ENCODE measurements at regions not wholly inside any gene's neighbourhood (a gene's known extent, or its start where the extent isn't known, plus 50 kb on each side); places are given as distances from the start of the nearest gene placed in this dataset.

DNA sequence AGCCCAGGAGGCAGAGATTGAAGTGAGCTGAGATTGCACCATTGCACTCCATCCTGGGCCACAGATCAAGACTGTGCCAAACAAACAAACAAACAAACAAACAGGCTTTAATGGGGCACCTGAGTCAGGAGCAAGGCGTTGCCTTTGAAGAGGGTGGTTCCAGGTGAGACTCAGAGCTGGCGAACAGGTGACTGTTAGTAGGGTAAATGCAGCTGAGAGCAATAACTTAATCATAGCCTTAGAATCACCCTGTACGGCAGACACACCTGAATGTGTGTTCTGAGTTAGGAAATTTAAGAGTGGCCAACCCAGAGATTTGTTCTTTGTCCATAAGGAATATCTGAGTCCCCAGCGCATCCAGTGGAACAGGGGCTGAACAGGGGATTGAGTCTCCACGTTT lies 440.4 kb downstream of the RPS6KC1 start:
- Mint-ChIP-seq H3K27ac (no peak overlapping the region), H3K27me3 (peaks cover 30% of the 10 kb centered on the region), H3K9me3 (no peaks in the 10 kb centered on the region), H3K36me3 (ENCODE audit: low read depth) (no peaks in the 10 kb centered on the region), H3K4me3 (no peak overlapping the region), H3K4me1 (ENCODE audit: low read depth) (no peaks in the 10 kb centered on the region)
- ChIA-PET CTCF (no interaction called here), POLR2A (no interaction called here)
- H3K27me3 ChIP-seq (ENCODE audit: control insufficient read depth in 1 of 2, insufficient read depth in 2 of 2, low read length in 2 of 2): peaks cover 5% of the 10 kb centered on the region in 2 experiments
- no peak overlapping the region for H3K4me3 ChIP-seq (ENCODE audit: low read length)
- H3K9me3 ChIP-seq (ENCODE audit: control insufficient read depth in 1 of 2, insufficient read depth in 1 of 2, low read length in 2 of 2): no peaks in the 10 kb centered on the region
- H3K36me3 ChIP-seq (ENCODE audit: insufficient read depth, low read length): no peaks in the 10 kb centered on the region
- intact Hi-C loops (cut with DNase I, micrococcal nuclease): no loop called here
- H3K27ac ChIP-seq (ENCODE audit: low read depth in 1 of 2, low read length in 2 of 2): no peak overlapping the region
- ATAC-seq (ENCODE audit: poor library complexity) (no peak), DNase-seq (no peak)
- H3K4me1 ChIP-seq (ENCODE audit: insufficient read depth, low read length): no peaks in the 10 kb centered on the region
- no peak for TF ChIP-seq CTCF (IDR thresholded peaks at IDR 0.05)

DNA sequence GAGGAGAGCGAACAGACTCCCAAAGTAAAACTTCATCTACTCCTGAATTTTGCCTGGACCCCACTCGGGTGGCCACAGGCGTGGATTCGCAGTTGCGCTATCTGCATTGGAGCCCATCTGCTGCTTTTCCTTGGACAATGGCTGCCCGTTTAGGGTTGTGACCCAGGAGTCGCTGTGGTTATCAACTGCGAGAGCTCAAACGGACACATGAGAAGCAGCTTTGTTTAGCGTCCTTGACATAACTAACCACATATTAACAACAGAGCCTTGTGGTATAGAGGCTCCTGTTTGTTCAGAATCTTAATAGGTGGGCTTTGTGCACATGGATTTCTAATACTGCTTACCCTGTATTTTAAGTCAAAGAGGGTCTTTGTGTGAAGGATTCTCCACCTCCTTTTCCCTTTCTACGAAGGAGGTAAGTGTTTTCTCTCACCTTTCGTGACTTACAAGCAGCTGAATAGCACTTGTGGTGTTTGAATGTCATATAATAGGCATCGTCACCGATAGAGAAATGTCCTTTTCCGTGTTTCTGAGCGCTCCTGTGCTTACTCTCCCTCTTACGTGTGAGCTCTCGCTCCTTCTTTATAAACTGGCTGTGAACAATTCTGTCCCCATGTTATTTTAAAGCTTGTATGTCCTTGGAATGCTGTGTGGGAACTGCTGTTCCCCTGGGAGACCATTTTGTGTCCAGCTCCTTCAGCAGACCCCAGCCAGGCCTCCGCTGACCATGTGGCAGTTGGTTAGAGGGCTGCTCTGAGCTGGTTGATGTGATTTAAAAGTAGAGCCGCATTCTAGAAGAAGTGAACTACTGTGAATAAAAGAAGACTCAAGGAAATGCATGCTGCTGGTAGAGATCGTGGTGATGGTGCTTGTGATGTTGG lies 441.4 kb downstream of the RPS6KC1 start:
- Histone ChIP-seq H3K36me3 (ENCODE audit: insufficient read depth, low read length) (no peaks in the 10 kb centered on the region), H3K27ac (ENCODE audit: low read depth in 1 of 2, low read length in 2 of 2) (no peak overlapping the region), H3K27me3 (ENCODE audit: control insufficient read depth in 1 of 2, insufficient read depth in 2 of 2, low read length in 2 of 2) (peaks cover 5% of the 10 kb centered on the region in 2 experiments), H3K4me3 (ENCODE audit: low read length) (no peak overlapping the region), H3K9me3 (ENCODE audit: control insufficient read depth in 1 of 2, insufficient read depth in 1 of 2, low read length in 2 of 2) (no peaks in the 10 kb centered on the region), H3K4me1 (ENCODE audit: insufficient read depth, low read length) (no peaks in the 10 kb centered on the region)
- CTCF ChIA-PET: no interaction called here
- POLR2A ChIA-PET: no interaction called here
- ATAC-seq (ENCODE audit: poor library complexity) (no peak), DNase-seq (no peak)
- Mint-ChIP-seq H3K9me3 (no peaks in the 10 kb centered on the region), H3K27ac (no peak overlapping the region), H3K4me3 (no peak overlapping the region), H3K27me3 (peaks cover 28% of the 10 kb centered on the region), H3K4me1 (ENCODE audit: low read depth) (no peaks in the 10 kb centered on the region), H3K36me3 (ENCODE audit: low read depth) (no peaks in the 10 kb centered on the region)
- no peak for TF ChIP-seq CTCF (IDR thresholded peaks at IDR 0.05)
- intact Hi-C loops (cut with DNase I, micrococcal nuclease): no loop called here

DNA sequence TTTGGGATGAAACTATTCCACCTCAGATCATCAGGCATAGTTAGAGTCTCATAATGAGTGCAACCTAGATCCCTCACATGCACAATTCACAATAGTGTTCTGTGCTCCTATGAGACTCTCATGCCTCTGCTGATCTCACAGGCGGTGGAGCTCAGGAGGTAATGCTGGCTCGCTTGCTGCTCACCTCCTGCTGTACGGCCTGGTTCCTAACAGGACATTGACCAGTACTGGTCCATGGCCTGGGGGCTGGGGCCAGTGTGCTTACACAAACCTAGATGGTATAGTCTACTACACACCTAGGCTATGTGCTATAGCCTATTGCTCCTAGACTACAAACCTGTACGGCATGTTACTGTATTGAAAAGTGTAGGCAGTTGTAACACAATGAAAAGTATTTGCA lies 448.4 kb downstream of the RPS6KC1 start:
- no peak for TF ChIP-seq CTCF (IDR thresholded peaks at IDR 0.05)
- H3K4me3 Mint-ChIP-seq: no peak overlapping the region
- H3K4me3 ChIP-seq (ENCODE audit: low read length): no peak overlapping the region
- ATAC-seq (ENCODE audit: poor library complexity): no peak
- H3K27ac ChIP-seq (ENCODE audit: low read depth in 1 of 2, low read length in 2 of 2): no peak overlapping the region
- peaks cover 0 to 5% of the 10 kb centered on the region in 2 experiments for H3K27me3 ChIP-seq (ENCODE audit: control insufficient read depth in 1 of 2, insufficient read depth in 2 of 2, low read length in 2 of 2)
- H3K4me1 Mint-ChIP-seq (ENCODE audit: low read depth): no peaks in the 10 kb centered on the region
- no peak for DNase-seq
- CTCF ChIA-PET: no interaction called here
- peaks cover 0 to 3% of the 10 kb centered on the region in 2 experiments for H3K9me3 ChIP-seq (ENCODE audit: control insufficient read depth in 1 of 2, insufficient read depth in 1 of 2, low read length in 2 of 2)
- H3K27ac Mint-ChIP-seq: no peak overlapping the region
- no peaks in the 10 kb centered on the region for H3K27me3 Mint-ChIP-seq
- no peaks in the 10 kb centered on the region for H3K36me3 ChIP-seq (ENCODE audit: insufficient read depth, low read length)
- no peaks in the 10 kb centered on the region for H3K9me3 Mint-ChIP-seq
- intact Hi-C loops (cut with DNase I, micrococcal nuclease): no loop called here
- H3K4me1 ChIP-seq (ENCODE audit: insufficient read depth, low read length): no peaks in the 10 kb centered on the region
- H3K36me3 Mint-ChIP-seq (ENCODE audit: low read depth): no peaks in the 10 kb centered on the region
- POLR2A ChIA-PET: no interaction called here

Data from CD4-positive, alpha-beta T cell (primary cell).